ENCODE measurements at regions not wholly inside any gene's neighbourhood (a gene's known extent, or its start where the extent isn't known, plus 50 kb on each side); places are given as distances from the start of the nearest gene placed in this dataset.
A peak's percentile ranks its signal among the peaks of the same experiment; 100 is the strongest.

DNA sequence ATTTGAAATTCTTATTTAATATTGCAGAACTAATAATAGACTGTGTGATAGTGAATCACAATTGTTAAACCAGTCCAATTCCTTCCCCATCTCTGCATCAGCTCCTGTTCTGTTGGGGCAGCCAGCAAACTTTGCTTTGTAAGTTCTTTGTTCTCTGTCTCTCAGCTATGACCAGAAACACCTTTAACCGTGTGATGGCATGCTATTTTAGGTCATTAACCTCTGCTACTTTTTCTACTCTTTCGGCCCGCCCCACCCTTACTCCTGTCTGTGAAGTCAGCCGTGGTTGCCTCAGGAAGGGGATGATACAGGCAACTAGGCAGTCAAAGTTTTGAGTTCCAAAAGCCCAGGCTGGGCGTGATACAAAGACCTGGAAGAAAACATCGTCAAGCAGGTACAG is 51.3 kb upstream of the EGFL6 start:
- Mint-ChIP-seq H3K27ac (no peak overlapping the region), H3K9me3 (no peaks in the 10 kb centered on the region), H3K36me3 (no peaks in the 10 kb centered on the region)
- ATAC-seq = no peak
- DNase-seq (ENCODE audit: low spot score in 2 of 2) = no peak

DNA sequence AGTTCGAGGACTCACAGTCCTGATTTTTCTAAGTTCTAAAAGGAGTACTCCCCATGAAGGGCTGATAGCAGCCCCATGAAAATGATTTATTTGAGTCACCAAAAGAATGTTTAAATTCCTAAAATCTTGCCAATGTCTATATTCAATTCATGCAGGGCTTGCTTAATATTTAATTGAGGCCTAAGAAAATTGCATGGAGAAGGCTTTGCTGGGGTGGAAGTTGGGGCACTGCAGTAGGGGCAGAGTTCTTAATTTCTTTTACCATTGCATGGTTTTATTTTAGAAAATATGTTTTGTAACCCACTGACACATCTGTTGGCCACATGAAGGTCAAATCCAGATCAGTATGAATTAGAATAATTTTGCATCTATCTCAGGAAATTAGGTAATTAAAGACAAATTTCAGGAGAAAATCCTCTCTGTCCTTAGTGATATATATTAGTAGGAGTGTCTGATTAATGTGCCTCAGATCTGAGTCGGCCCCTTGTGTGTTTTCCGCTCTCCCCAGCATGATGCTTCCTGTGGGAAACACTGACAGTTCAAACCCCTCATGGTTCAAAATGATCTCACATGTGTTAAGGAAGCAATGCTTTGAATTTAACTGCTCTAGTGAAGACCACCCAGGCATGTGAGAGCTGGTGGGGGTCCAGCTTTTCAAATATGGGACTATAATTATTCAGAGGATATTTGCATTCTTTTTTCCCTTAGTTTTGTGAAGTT is 54.0 kb upstream of the EGFL6 start:
- no peak for DNase-seq (ENCODE audit: low spot score in 2 of 2)
- no peak for ATAC-seq
- Mint-ChIP-seq H3K36me3 (no peaks in the 10 kb centered on the region), H3K9me3 (no peaks in the 10 kb centered on the region), H3K27ac (no peak overlapping the region)

- ATAC-seq (no peak), DNase-seq (ENCODE audit: low spot score in 2 of 2) (no peak)
- Mint-ChIP-seq H3K36me3 (no peaks in the 10 kb centered on the region), H3K27ac (no peak overlapping the region), H3K9me3 (no peaks in the 10 kb centered on the region)
Measured at GRCh38 chrX:13511944-13512330, 57.5 kb upstream of the EGFL6 start.

DNA sequence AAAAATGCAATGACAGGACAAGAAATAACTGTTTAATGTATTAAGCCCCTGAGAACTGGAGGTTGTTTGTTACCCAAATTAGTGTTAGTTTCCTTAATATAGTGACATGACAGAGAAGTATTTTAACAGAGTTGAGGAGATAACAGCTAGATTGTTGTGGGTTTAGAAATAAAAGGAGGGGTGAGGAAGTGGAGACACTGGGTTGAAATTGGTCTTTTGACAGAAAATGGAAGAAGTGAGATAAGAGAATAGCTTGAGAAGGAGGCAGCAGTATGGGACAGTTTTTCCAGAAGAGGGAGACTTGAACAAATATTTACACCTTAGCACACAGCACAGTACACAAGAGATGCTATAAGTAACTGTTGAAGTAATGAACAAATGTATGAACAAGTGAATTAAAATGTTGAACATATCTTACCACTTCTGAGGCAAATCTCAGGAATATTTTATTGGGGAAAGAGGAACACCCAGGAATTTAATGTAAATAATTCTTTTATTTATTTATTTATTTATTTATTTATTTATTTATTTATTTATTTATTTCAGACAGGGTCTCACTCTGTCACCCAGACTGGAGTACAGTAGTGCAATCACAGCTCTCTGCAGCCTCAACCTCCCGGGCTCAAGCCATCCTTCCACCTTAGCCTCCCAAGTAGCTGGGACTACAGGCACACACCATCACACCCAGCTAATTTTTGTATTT is 58.0 kb upstream of the EGFL6 start:
- ATAC-seq (no peak), DNase-seq (ENCODE audit: low spot score in 2 of 2) (no peak)
- Mint-ChIP-seq H3K36me3 (no peaks in the 10 kb centered on the region), H3K9me3 (no peaks in the 10 kb centered on the region), H3K27ac (no peak overlapping the region)

DNA sequence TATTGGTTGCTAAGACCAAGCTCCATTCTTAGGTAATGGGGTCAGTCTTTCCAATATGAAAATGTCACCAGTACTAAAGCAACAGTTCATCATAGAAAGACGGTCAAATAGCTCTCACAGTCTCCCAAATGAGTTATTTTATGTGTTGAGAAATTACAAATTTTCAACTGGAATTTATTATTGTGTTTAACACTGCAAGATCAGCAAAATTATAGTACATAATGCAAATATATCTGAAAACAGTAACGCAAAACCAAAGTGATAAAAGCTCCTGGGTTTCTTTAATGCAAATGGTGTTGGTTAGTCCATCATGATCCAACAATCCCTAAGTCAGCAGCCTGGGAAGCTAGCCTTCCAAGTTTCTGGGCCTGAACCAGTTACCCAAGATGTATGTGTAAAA is 61.5 kb upstream of the EGFL6 start:
- no peaks in the 10 kb centered on the region for H3K9me3 Mint-ChIP-seq
- no peak for ATAC-seq
- no peak for DNase-seq (ENCODE audit: low spot score in 2 of 2)
- no peak overlapping the region for H3K27ac Mint-ChIP-seq
- no peaks in the 10 kb centered on the region for H3K36me3 Mint-ChIP-seq

GRCh38 chrX:13506574-13506973 is 62.8 kb upstream of the EGFL6 start:
- ATAC-seq (no peak), DNase-seq (ENCODE audit: low spot score in 2 of 2) (peak in 1 of 2 donors; percentile 40)
- no peaks in the 10 kb centered on the region for H3K36me3 Mint-ChIP-seq
- no peaks in the 10 kb centered on the region for H3K9me3 Mint-ChIP-seq
- H3K27ac Mint-ChIP-seq = no peak overlapping the region

DNA sequence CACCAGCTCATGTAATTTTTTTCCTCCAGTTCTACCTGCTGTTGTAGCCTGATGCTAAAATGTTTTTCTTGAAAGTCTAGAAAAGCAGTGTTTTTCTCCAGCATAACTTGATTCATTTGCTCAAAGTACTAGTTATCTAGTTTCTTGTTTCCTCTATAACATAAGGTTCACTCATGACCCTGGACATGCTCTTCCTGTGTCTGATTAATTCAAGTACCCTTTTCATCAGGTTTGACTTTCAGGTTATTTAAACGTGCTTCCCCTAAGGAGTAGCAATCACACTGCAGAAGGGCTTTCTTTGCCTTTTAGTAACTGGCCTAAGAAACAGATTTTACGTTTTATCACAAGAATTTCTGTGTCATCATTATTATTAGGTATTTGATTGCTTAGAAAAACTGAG is 66.8 kb upstream of the EGFL6 start:
- H3K9me3 Mint-ChIP-seq = no peaks in the 10 kb centered on the region
- H3K27ac Mint-ChIP-seq = peak overlapping the region in 1 of 2 donors; percentile 96
- no peaks in the 10 kb centered on the region for H3K36me3 Mint-ChIP-seq
- DNase-seq (ENCODE audit: low spot score in 2 of 2) (no peak), ATAC-seq (peak; percentile 39 to 97)

- Mint-ChIP-seq H3K36me3 (no peaks in the 10 kb centered on the region), H3K27ac (no peak overlapping the region), H3K9me3 (no peaks in the 10 kb centered on the region)
- ATAC-seq (no peak), DNase-seq (ENCODE audit: low spot score in 2 of 2) (no peak)
Measured at GRCh38 chrX:13499736-13500135, 69.7 kb upstream of the EGFL6 start.

GRCh38 chrX:13498238-13498637 is 71.2 kb upstream of the EGFL6 start:
- ATAC-seq (no peak), DNase-seq (ENCODE audit: low spot score in 2 of 2) (no peak)
- Mint-ChIP-seq H3K9me3 (no peaks in the 10 kb centered on the region), H3K36me3 (no peaks in the 10 kb centered on the region), H3K27ac (no peak overlapping the region)

DNA sequence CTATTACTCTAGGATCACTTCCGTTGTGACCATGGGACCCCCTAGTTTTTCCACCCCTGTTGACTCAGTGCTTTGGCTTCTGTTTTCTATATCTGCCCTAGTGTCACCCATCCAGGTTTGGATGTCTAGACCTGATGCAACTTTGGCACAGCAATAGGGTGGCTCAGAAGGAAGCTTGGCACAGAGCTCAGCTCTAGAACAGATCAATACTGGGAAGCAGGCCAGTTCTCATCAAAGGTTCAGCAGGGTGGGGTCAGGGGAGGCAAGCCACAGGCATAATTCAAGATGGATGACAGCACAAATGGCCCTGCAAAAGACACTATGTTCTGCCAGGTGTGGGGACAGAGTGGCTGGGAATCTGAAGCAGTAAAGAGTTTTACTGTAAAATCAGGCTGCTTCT is 74.2 kb upstream of the EGFL6 start:
- ATAC-seq (no peak), DNase-seq (ENCODE audit: low spot score in 2 of 2) (no peak)
- Mint-ChIP-seq H3K36me3 (no peaks in the 10 kb centered on the region), H3K9me3 (no peaks in the 10 kb centered on the region), H3K27ac (peak overlapping the region in 1 of 2 donors; percentile 60)

GRCh38 chrX:13494562-13494961 is 74.8 kb upstream of the EGFL6 start:
- no peak overlapping the region for H3K27ac Mint-ChIP-seq
- DNase-seq (ENCODE audit: low spot score in 2 of 2) (no peak), ATAC-seq (no peak)
- H3K36me3 Mint-ChIP-seq = no peaks in the 10 kb centered on the region
- H3K9me3 Mint-ChIP-seq = no peaks in the 10 kb centered on the region

- no peaks in the 10 kb centered on the region for H3K36me3 Mint-ChIP-seq
- DNase-seq (ENCODE audit: low spot score in 2 of 2) (no peak), ATAC-seq (no peak)
- H3K9me3 Mint-ChIP-seq = no peaks in the 10 kb centered on the region
- no peak overlapping the region for H3K27ac Mint-ChIP-seq
Measured at GRCh38 chrX:13493659-13494058, 75.7 kb upstream of the EGFL6 start.

- ATAC-seq (no peak), DNase-seq (ENCODE audit: low spot score in 2 of 2) (no peak)
- no peak overlapping the region for H3K27ac Mint-ChIP-seq
- H3K9me3 Mint-ChIP-seq = no peaks in the 10 kb centered on the region
- no peaks in the 10 kb centered on the region for H3K36me3 Mint-ChIP-seq
Measured at GRCh38 chrX:13492286-13492685, 77.1 kb upstream of the EGFL6 start.

GRCh38 chrX:13491061-13491460 is 78.3 kb upstream of the EGFL6 start:
- DNase-seq (ENCODE audit: low spot score in 2 of 2) = no peak
- Mint-ChIP-seq H3K27ac (no peak overlapping the region), H3K9me3 (no peaks in the 10 kb centered on the region), H3K36me3 (no peaks in the 10 kb centered on the region)
- ATAC-seq = no peak

DNA sequence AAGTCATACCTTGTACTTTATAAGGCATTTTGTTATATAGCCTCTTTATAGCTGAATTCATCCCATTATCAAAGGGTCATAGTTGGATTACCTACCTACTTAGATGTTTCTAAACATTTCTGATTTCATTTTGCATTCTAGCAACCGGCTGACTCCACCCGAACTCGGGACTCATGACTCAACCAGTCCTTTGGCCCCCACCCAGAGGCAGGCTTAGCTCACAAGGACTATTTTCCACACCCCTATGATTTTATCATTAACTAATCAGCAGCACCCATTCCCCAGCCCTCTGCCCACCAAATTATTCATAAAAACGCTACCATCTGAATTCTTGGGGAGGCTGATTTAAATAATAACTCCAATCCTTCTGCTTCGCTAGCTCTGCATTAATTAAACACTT is 79.9 kb upstream of the EGFL6 start:
- H3K9me3 Mint-ChIP-seq = no peaks in the 10 kb centered on the region
- H3K27ac Mint-ChIP-seq = no peak overlapping the region
- no peak for DNase-seq (ENCODE audit: low spot score in 2 of 2)
- no peak for ATAC-seq
- no peaks in the 10 kb centered on the region for H3K36me3 Mint-ChIP-seq

DNA sequence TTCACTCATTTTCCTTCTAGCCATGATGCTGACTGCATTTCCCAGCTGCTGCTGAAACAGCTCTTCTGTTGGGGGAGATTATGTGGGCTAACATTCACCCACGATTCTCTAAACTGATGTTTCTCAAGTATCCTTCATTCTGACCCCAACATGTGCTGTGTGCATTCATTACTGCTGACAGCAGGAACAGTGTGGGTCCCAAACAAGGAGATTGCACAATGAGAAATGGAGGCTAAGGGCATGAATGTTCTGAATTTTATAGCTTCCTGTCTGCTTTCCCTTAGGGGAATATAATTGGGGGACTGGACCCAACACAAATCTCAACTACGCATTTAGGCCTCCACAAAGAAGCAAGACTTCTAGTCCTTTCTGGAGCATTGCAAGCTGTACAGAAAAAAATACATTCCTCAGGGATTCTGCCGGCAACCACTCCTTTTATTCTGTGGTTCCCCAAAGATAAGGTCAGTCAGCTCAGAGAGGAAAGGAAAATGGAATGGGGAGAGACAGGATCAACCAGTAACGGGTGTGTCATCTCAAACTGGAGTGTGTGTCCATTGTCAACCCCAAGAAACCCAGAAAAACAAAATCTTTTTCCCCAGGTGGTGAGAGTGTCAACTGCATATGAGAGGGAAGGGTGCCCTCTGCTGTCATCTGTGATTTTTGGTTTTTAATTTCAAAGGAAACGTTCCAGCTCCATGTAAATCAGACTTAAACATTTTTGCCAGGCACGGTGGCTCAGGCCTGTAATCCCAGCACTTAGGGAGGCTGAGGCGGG is 81.5 kb upstream of the EGFL6 start:
- peak in 1 of 2 donors; percentile 44 for DNase-seq (ENCODE audit: low spot score in 2 of 2)
- Mint-ChIP-seq H3K36me3 (no peaks in the 10 kb centered on the region), H3K27ac (peak overlapping the region; percentile 50 to 81), H3K9me3 (no peaks in the 10 kb centered on the region)
- peak; percentile 76 to 84 for ATAC-seq

- Mint-ChIP-seq H3K36me3 (no peaks in the 10 kb centered on the region), H3K9me3 (no peaks in the 10 kb centered on the region), H3K27ac (no peak overlapping the region)
- no peak for DNase-seq (ENCODE audit: low spot score in 2 of 2)
- ATAC-seq = no peak
Measured at GRCh38 chrX:13485167-13485566, 84.2 kb upstream of the EGFL6 start.

Measured in activated naive CD4-positive, alpha-beta T cell treated with anti-CD3 and anti-CD28 coated beads, Interleukin-2, amount 50 U/mL, for 72 hours (primary cell).